Calu3 (cell line): ENCODE measurements at regions not wholly inside any gene's neighbourhood (a gene's known extent, or its start where the extent isn't known, plus 50 kb on each side); places are given as distances from the start of the nearest gene placed in this dataset.

ENCODE experiments used
- BruUV-seq: library from RNA; stranded (reverse); fragments of 400-500 nt; replicated peaks from 2 replicates; lab custom pipeline; 2021; lab: Mats Ljungman, UMichigan
- CTCF ChIA-PET: fragments of 300-600 bp; sonication (Branson Sonifier 250); formaldehyde crosslinking; loops from one replicate; lab custom pipeline; 2022; ENCODE audit warnings: antibody characterized with exemption; lab: Charles Lee
- DNase-seq: peaks from one replicate; pipeline ENCODE4 v3.0.0; 2022
- H3K27ac Mint-ChIP-seq: one replicate; pipeline ENCODE4 v1.8.0; 2022; ENCODE audit warnings: mixed read lengths; ENCODE audit not compliant: unreplicated experiment
- H3K27me3 Mint-ChIP-seq: one replicate; pipeline ENCODE4 v1.8.0; 2022; ENCODE audit warnings: mixed read lengths; ENCODE audit not compliant: unreplicated experiment
- H3K36me3 Mint-ChIP-seq: one replicate; pipeline ENCODE4 v1.8.0; 2022; ENCODE audit warnings: mild to moderate bottlenecking, moderate library complexity, mixed read lengths; ENCODE audit not compliant: insufficient read depth, unreplicated experiment
- H3K4me1 Mint-ChIP-seq: one replicate; pipeline ENCODE4 v1.8.0; 2022; ENCODE audit warnings: mild to moderate bottlenecking, low read depth, mixed read lengths; ENCODE audit not compliant: unreplicated experiment
- H3K4me3 Mint-ChIP-seq: one replicate; pipeline ENCODE4 v1.8.0; 2022; ENCODE audit warnings: mild to moderate bottlenecking, low read depth, moderate library complexity, mixed read lengths; ENCODE audit not compliant: unreplicated experiment
- H3K9me3 Mint-ChIP-seq: one replicate; pipeline ENCODE4 v1.8.0; 2022; ENCODE audit warnings: low read depth, mixed read lengths; ENCODE audit not compliant: unreplicated experiment
- intact Hi-C: fragments of 100-400 bp; cut with micrococcal nuclease; formaldehyde crosslinking; loops from one replicate; pipeline ENCODE4 v1.10.0; 2022; ENCODE audit not compliant: unreplicated experiment
- TF ChIP-seq, protein P1 (sequence below): fragments of 200-600 bp; IDR thresholded peaks from one replicate; pipeline ENCODE4 v1.8.0; 2022; ENCODE audit warnings: antibody characterized with exemption; ENCODE audit not compliant: unreplicated experiment

DNA sequence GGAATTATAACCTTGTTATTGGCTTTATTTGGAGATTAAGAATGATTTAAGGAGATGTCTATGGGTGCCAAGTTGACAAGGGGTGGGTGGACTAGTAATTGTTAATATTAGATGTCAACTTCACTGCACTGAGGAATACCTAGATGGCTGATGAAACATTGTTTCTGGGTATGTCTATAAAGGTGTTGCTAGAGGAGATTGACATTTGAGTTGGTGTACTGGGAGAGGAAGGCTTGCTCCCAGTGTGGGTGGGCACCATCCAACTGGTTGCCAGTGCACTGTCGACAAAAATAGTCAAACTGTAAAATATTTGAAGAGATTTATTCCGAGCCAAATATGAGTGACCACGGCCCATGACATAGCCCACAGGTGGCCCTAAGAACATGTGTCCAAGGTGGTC is 378.8 kb downstream of the NDFIP2 start:
- BruUV-seq: no TSS peak
- Mint-ChIP-seq H3K27me3 (no peaks in the 10 kb centered on the region), H3K9me3 (no peaks in the 10 kb centered on the region), H3K4me1 (no peaks in the 10 kb centered on the region), H3K36me3 (no peaks in the 10 kb centered on the region), H3K4me3 (no peak overlapping the region), H3K27ac (no peak overlapping the region)
- TF ChIP-seq, protein P1, sequence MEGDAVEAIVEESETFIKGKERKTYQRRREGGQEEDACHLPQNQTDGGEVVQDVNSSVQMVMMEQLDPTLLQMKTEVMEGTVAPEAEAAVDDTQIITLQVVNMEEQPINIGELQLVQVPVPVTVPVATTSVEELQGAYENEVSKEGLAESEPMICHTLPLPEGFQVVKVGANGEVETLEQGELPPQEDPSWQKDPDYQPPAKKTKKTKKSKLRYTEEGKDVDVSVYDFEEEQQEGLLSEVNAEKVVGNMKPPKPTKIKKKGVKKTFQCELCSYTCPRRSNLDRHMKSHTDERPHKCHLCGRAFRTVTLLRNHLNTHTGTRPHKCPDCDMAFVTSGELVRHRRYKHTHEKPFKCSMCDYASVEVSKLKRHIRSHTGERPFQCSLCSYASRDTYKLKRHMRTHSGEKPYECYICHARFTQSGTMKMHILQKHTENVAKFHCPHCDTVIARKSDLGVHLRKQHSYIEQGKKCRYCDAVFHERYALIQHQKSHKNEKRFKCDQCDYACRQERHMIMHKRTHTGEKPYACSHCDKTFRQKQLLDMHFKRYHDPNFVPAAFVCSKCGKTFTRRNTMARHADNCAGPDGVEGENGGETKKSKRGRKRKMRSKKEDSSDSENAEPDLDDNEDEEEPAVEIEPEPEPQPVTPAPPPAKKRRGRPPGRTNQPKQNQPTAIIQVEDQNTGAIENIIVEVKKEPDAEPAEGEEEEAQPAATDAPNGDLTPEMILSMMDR: no peak
- no peak for DNase-seq
- intact Hi-C loops: no loop called here
- CTCF ChIA-PET: no interaction called here

DNA sequence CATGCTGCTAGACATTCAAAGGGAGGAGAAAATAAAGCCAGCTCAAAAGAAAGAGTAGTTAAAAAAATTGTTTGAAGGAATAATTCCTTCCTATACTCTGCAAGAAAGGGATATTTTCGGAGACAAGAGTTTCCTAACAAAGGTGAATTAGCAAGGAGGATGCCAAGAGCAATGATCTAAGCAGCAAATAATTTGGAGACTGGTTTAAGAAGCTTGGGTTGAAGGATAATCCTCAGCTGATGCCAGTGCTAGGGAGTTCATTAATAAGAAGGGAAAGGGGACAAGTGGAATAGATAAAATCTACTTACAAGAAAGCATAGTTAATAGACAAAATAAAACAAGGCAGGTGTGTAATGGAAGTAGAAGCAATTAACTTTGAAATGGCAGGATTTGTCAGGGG is 372.3 kb downstream of the NDFIP2 start:
- no peaks in the 10 kb centered on the region for H3K9me3 Mint-ChIP-seq
- H3K4me1 Mint-ChIP-seq: no peaks in the 10 kb centered on the region
- H3K36me3 Mint-ChIP-seq: no peaks in the 10 kb centered on the region
- TF ChIP-seq, protein P1: no peak
- intact Hi-C loops: no loop called here
- no peak overlapping the region for H3K27ac Mint-ChIP-seq
- H3K27me3 Mint-ChIP-seq: no peaks in the 10 kb centered on the region
- CTCF ChIA-PET: no interaction called here
- BruUV-seq: no TSS peak
- DNase-seq: no peak
- no peak overlapping the region for H3K4me3 Mint-ChIP-seq

DNA sequence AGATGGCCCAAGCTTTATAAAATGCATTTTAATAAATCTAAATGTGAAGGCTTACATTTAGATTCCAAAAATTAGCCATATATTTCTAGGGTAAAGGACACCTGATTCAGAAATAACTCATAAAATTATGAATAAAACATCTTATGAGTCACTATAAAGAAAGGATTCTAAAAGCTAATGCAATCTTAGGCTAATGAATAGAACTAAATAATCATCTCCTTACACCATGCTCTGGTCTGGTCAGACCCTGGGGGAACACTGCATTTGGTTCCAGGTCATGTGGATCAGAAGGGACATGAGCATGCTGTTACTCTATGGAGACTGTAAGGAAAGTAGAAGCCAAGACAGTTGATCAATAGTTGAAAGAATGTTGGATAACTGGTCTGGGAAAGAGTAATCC is 370.4 kb downstream of the NDFIP2 start:
- BruUV-seq: no TSS peak
- no peaks in the 10 kb centered on the region for H3K27me3 Mint-ChIP-seq
- intact Hi-C loops: no loop called here
- no peaks in the 10 kb centered on the region for H3K36me3 Mint-ChIP-seq
- no peaks in the 10 kb centered on the region for H3K4me1 Mint-ChIP-seq
- no peak for DNase-seq
- CTCF ChIA-PET: no interaction called here
- H3K4me3 Mint-ChIP-seq: no peak overlapping the region
- no peaks in the 10 kb centered on the region for H3K9me3 Mint-ChIP-seq
- no peak overlapping the region for H3K27ac Mint-ChIP-seq
- TF ChIP-seq, protein P1: no peak

DNA sequence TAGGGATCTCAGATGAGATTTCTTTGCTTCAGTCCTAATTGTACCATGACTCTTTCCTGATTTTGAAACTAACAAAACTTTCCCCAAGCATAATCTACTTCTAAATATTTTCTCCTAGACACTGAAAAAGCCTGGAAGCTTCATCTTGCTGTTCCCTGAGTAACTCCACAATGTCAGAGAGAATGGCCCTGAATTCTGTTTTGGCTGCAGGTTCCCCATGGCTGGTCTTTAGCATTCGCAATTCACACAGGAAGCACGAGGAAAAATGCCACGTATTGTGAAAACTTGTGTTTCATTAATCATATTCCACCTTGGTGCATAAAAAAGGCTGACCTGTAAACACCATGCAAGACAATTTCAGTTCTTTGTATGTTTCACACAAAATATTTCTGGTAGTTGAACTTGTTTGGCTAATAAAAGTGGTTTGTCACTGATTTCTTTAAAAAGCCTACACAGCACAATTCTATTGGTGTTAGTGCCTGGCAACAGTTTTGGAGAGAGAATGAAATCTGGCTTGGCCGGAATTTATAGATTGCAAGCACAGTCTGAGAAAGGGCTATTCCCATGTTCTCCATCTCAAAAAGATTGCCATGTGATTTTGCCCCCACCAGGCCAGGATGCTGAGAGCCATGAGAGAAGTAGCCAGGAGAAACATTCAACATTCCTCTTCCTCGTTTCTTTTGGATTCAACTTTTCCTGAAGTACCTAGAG is 367.1 kb downstream of the NDFIP2 start:
- H3K9me3 Mint-ChIP-seq: no peaks in the 10 kb centered on the region
- TF ChIP-seq, protein P1: no peak
- intact Hi-C loops: no loop called here
- no peaks in the 10 kb centered on the region for H3K36me3 Mint-ChIP-seq
- no TSS peak for BruUV-seq
- H3K27ac Mint-ChIP-seq: no peak overlapping the region
- CTCF ChIA-PET: no interaction called here
- no peak for DNase-seq
- no peaks in the 10 kb centered on the region for H3K4me1 Mint-ChIP-seq
- H3K4me3 Mint-ChIP-seq: no peak overlapping the region
- H3K27me3 Mint-ChIP-seq: no peaks in the 10 kb centered on the region
